ENCODE measurements at regions not wholly inside any gene's neighbourhood (a gene's known extent, or its start where the extent isn't known, plus 50 kb on each side); places are given as distances from the start of the nearest gene placed in this dataset.

DNA sequence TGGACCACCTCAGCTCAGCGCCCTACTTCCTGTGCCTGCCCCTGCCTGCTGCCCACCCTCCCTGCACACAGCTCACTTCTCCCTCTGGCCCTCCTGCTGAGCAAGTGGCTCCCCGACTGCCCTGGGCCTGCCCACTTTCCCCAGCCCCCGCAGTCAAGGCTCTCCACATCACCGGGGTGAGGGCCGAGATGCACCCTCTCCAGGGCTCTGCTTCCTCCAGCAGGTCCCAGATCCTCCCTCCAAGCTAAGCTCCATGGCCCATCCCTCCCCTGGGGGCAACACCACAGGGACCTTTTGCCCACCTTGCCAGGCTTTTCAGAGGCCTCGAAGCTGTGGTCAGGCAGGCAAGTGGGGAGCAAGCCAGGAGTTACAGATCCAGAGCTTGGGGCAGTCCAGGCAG lies 820.2 kb downstream of the KCNJ18 start:
- TF ChIP-seq, protein P1, sequence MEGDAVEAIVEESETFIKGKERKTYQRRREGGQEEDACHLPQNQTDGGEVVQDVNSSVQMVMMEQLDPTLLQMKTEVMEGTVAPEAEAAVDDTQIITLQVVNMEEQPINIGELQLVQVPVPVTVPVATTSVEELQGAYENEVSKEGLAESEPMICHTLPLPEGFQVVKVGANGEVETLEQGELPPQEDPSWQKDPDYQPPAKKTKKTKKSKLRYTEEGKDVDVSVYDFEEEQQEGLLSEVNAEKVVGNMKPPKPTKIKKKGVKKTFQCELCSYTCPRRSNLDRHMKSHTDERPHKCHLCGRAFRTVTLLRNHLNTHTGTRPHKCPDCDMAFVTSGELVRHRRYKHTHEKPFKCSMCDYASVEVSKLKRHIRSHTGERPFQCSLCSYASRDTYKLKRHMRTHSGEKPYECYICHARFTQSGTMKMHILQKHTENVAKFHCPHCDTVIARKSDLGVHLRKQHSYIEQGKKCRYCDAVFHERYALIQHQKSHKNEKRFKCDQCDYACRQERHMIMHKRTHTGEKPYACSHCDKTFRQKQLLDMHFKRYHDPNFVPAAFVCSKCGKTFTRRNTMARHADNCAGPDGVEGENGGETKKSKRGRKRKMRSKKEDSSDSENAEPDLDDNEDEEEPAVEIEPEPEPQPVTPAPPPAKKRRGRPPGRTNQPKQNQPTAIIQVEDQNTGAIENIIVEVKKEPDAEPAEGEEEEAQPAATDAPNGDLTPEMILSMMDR (IDR thresholded peaks at IDR 0.05): no peak
- TF ChIP-seq ZNF317 (CRISPR knock-in tag; IDR thresholded peaks at IDR 0.05; ENCODE audit: borderline replicate concordance, low read depth) (no peak), SP1 (CRISPR knock-in tag; conservative IDR thresholded peaks at IDR 0.05) (no peak), ESRRA (CRISPR knock-in tag; IDR thresholded peaks at IDR 0.05; ENCODE audit: borderline replicate concordance) (no peak), ZNF263 (CRISPR knock-in tag; IDR thresholded peaks at IDR 0.05; ENCODE audit: low read depth) (no peak)
- TF ChIP-seq, protein P2, sequence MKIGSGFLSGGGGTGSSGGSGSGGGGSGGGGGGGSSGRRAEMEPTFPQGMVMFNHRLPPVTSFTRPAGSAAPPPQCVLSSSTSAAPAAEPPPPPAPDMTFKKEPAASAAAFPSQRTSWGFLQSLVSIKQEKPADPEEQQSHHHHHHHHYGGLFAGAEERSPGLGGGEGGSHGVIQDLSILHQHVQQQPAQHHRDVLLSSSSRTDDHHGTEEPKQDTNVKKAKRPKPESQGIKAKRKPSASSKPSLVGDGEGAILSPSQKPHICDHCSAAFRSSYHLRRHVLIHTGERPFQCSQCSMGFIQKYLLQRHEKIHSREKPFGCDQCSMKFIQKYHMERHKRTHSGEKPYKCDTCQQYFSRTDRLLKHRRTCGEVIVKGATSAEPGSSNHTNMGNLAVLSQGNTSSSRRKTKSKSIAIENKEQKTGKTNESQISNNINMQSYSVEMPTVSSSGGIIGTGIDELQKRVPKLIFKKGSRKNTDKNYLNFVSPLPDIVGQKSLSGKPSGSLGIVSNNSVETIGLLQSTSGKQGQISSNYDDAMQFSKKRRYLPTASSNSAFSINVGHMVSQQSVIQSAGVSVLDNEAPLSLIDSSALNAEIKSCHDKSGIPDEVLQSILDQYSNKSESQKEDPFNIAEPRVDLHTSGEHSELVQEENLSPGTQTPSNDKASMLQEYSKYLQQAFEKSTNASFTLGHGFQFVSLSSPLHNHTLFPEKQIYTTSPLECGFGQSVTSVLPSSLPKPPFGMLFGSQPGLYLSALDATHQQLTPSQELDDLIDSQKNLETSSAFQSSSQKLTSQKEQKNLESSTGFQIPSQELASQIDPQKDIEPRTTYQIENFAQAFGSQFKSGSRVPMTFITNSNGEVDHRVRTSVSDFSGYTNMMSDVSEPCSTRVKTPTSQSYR (CRISPR knock-in tag; IDR thresholded peaks at IDR 0.05): no peak
- TF ChIP-seq, protein P3, sequence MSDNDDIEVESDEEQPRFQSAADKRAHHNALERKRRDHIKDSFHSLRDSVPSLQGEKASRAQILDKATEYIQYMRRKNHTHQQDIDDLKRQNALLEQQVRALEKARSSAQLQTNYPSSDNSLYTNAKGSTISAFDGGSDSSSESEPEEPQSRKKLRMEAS (CRISPR knock-in tag; IDR thresholded peaks at IDR 0.05): no peak

All from WTC11 (cell line).